ENCODE measurements at regions not wholly inside any gene's neighbourhood (a gene's known extent, or its start where the extent isn't known, plus 50 kb on each side); places are given as distances from the start of the nearest gene placed in this dataset.

DNA sequence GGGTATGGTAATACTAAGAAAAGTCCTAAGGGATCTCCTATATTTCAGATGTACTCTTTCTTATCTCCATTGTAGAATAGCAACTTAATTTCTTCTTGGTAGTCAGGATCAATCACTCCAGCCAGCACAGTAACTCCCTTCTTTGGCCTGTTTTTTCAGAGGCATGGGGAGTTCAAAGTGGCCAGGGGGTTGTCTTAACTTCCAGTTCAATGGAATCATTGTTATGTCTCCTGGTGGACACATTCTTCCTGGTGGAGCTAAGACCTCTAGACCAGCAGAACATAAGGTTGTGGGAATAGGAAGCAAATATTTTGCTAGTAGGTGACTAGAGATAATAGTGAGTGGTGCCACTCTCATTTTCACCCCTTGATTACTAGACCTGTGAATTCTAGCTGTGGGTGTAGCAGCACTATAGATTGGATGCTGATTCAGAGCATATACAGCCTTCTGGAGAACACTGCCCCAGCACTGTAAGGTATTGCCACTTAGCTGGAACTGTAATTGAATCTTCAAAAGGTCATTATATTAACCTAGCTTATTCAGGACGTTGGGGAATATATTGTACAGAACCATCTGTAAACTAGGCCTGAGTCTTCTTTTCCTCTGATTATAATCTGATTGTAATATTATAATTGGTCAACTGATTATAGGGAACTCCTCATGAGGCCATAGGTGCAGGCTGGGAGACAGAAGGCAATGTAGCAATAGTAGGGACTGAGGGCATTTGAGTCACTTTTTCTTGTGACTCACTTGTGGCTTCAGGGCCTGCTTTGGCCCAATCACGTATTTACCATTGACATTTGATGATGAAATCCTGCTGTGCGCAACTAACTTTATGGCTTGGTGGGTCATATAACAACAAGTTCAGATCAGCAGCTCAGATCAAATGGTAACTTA is 60.2 kb upstream of the ATP2B1 start:
- peaks cover 1% of the 10 kb centered on the region; the same call in 1 of the 2 replicates for H3K27me3 Mint-ChIP-seq (ENCODE audit: low read depth)
- peaks cover 0 to 2% of the 10 kb centered on the region in 2 experiments; a peak in 1 of 5 replicates for H3K9me3 Mint-ChIP-seq

More for the DNA sequence above, 60.2 kb upstream of the ATP2B1 start:
- no peak overlapping the region for H4K5ac ChIP-seq (ENCODE audit: insufficient read length, low read depth, low read length)
- DNase-seq: no peak
- no peak overlapping the region; a peak in 1 of 7 replicates for H3K27ac Mint-ChIP-seq
- H2AK5ac ChIP-seq (ENCODE audit: insufficient read length, low read length): no peak overlapping the region
- no peak overlapping the region for H2BK5ac ChIP-seq (ENCODE audit: insufficient read length, low read length)
- H2BK12ac ChIP-seq (ENCODE audit: insufficient read length, low read depth, low read length): no peak overlapping the region
- H2BK20ac ChIP-seq (ENCODE audit: low read depth, low read length, poor library complexity, severe bottlenecking): no peak overlapping the region
- no peak overlapping the region for H3K4ac ChIP-seq (ENCODE audit: low read depth, low read length)
- H3K9ac ChIP-seq (ENCODE audit: extremely low read depth, insufficient read length, low read length): no peak overlapping the region
- no peaks in the 10 kb centered on the region for H3K79me1 ChIP-seq (ENCODE audit: insufficient read depth, low read depth, low read length, poor library complexity, severe bottlenecking)
- no peak overlapping the region for H2BK120ac ChIP-seq (ENCODE audit: low read depth, low read length, poor library complexity, severe bottlenecking)
- no peak overlapping the region for H3K4me2 ChIP-seq (ENCODE audit: insufficient read depth, insufficient read length, low read length)
- H3K27ac ChIP-seq (ENCODE audit: insufficient read length, low read depth, low read length): no peak overlapping the region
- no peaks in the 10 kb centered on the region for H3K4me1 Mint-ChIP-seq
- H3K14ac ChIP-seq (ENCODE audit: insufficient read depth, low read length): no peak overlapping the region
- no peak overlapping the region for H2BK15ac ChIP-seq (ENCODE audit: low read depth, low read length)
- no peaks in the 10 kb centered on the region for H3K79me2 ChIP-seq (ENCODE audit: insufficient read depth, low read length)
- H4K91ac ChIP-seq (ENCODE audit: insufficient read length, low read depth, low read length): no peak overlapping the region
- H2AFZ ChIP-seq (ENCODE audit: low read length): no peak overlapping the region
- no CpG with 5 or more reads among the region's 3 CpGs for WGBS (ENCODE audit: extremely low coverage, insufficient read length, low lambda C conversion rate)
- no peak overlapping the region for H3K56ac ChIP-seq (ENCODE audit: insufficient read length, low read depth, low read length)
- no peak overlapping the region for H3K4me3 Mint-ChIP-seq
- H3K18ac ChIP-seq (ENCODE audit: insufficient read length, low read depth, low read length): no peak overlapping the region
- no peaks in the 10 kb centered on the region for H3K4me1 ChIP-seq (ENCODE audit: insufficient read depth, low read length)
- H3K27me3 ChIP-seq (ENCODE audit: insufficient read depth, low read length): no peaks in the 10 kb centered on the region
- H3K23me2 ChIP-seq (ENCODE audit: insufficient read length, low read depth, low read length, poor library complexity, severe bottlenecking): no peaks in the 10 kb centered on the region
- H4K8ac ChIP-seq (replicated peaks; ENCODE audit: insufficient read length, low read depth, low read length): no peak overlapping the region
- H4K20me1 ChIP-seq (ENCODE audit: control insufficient read depth, insufficient read depth, insufficient read length): no peaks in the 10 kb centered on the region
- H3K23ac ChIP-seq (ENCODE audit: insufficient read length, low read depth, low read length): no peak overlapping the region
- no peaks in the 10 kb centered on the region for H3K9me3 ChIP-seq (ENCODE audit: control insufficient read depth, low read depth, low read length)
- TF ChIP-seq, protein P1, sequence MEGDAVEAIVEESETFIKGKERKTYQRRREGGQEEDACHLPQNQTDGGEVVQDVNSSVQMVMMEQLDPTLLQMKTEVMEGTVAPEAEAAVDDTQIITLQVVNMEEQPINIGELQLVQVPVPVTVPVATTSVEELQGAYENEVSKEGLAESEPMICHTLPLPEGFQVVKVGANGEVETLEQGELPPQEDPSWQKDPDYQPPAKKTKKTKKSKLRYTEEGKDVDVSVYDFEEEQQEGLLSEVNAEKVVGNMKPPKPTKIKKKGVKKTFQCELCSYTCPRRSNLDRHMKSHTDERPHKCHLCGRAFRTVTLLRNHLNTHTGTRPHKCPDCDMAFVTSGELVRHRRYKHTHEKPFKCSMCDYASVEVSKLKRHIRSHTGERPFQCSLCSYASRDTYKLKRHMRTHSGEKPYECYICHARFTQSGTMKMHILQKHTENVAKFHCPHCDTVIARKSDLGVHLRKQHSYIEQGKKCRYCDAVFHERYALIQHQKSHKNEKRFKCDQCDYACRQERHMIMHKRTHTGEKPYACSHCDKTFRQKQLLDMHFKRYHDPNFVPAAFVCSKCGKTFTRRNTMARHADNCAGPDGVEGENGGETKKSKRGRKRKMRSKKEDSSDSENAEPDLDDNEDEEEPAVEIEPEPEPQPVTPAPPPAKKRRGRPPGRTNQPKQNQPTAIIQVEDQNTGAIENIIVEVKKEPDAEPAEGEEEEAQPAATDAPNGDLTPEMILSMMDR (conservative IDR thresholded peaks at IDR 0.05): no peak
- no peak overlapping the region for H3T11ph ChIP-seq (ENCODE audit: low read length)
- H3K36me3 Mint-ChIP-seq (ENCODE audit: insufficient read depth in 1 of 3, low read depth in 3 of 3): no peaks in the 10 kb centered on the region; a peak in 1 of 7 replicates

Measured in H9 (cell line).